GM13976 (cell line): ENCODE measurements at regions not wholly inside any gene's neighbourhood (a gene's known extent, or its start where the extent isn't known, plus 50 kb on each side); places are given as distances from the start of the nearest gene placed in this dataset.
"Not testable (repeated sequence)": the region's sequence is repeated elsewhere in the genome, so short reads cannot be mapped to it uniquely, and the experiment has no call there.

Source experiments
- DNase-seq: peaks from one replicate; pipeline ENCODE4 v3.0.0; 2012; ENCODE audit warnings: low spot score
- in situ Hi-C: fragments of 300-500 bp; cut with MboI; formaldehyde crosslinking; loops from one replicate; pipeline ENCODE4 v1.12.0; 2022; ENCODE audit warnings: low sequenced_read_pairs, mixed read lengths, inconsistent platforms; ENCODE audit not compliant: unreplicated experiment
- TF ChIP-seq, protein P1 (sequence below): IDR thresholded peaks from 2 replicates; pipeline ENCODE4 v1.5.1; 2012; ENCODE audit warnings: borderline replicate concordance, mild to moderate bottlenecking; ENCODE audit not compliant: insufficient read depth; ENCODE audit errors: extremely low read depth, missing control alignments, control extremely low read depth

DNA sequence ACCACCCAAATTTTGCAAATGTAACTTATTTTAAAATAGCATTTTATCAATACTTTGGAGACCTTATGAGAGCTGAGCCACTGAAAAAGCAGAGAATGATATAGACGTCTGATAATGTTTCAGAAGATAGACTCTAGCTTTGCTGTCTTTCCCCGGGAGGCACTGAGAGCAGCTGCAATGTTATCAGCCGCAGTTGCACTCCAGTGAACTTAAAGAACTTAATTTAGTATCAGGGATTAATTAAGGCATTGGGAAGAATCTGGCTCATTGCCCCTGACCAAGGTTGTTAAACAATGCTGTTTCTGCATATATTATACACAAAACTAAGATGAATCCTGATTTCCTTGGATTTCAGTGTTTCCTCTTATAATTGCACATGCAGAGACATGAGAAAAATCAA lies 75.7 kb upstream of the SGCG start:
- DNase-seq = no peak
- in situ Hi-C loops = no loop called here
- TF ChIP-seq, protein P1, sequence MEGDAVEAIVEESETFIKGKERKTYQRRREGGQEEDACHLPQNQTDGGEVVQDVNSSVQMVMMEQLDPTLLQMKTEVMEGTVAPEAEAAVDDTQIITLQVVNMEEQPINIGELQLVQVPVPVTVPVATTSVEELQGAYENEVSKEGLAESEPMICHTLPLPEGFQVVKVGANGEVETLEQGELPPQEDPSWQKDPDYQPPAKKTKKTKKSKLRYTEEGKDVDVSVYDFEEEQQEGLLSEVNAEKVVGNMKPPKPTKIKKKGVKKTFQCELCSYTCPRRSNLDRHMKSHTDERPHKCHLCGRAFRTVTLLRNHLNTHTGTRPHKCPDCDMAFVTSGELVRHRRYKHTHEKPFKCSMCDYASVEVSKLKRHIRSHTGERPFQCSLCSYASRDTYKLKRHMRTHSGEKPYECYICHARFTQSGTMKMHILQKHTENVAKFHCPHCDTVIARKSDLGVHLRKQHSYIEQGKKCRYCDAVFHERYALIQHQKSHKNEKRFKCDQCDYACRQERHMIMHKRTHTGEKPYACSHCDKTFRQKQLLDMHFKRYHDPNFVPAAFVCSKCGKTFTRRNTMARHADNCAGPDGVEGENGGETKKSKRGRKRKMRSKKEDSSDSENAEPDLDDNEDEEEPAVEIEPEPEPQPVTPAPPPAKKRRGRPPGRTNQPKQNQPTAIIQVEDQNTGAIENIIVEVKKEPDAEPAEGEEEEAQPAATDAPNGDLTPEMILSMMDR = no peak

- in situ Hi-C loops = no loop called here
- TF ChIP-seq, protein P1 = no peak
- DNase-seq = no peak
These were observed 73.1 kb upstream of the SGCG start for GRCh38 chr13:23107665-23108064.

- in situ Hi-C loops = no loop called here
- no peak for DNase-seq
- TF ChIP-seq, protein P1 = no peak
These were observed 61.6 kb upstream of the SGCG start for GRCh38 chr13:23119131-23119530.

GRCh38 chr13:23127540-23127939 lies 53.2 kb upstream of the SGCG start:
- DNase-seq, in situ Hi-C loops: not testable (repeated sequence)

DNA sequence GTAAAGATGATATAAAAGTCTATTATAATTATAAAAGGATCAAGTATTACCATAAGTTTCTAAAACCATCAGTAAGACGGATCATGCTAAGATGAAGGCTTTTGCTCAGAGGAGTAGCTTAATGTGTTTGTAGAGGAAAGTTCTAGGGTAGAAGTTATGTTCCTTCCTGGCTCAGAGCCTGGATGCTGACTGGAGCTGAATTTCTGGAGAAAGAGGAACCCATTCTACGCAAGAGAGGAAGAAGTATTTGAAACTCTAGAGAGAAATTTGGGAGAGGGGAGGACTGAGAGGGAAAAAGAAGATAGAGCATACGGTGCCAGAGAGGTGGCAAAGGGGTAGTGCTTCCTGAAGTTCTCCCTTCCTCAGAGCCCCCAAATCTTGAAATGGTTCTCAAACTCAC lies 51.4 kb upstream of the SGCG start:
- no peak for DNase-seq
- TF ChIP-seq, protein P1 = no peak
- in situ Hi-C loops = no loop called here
